ENCODE measurements at regions not wholly inside any gene's neighbourhood (a gene's known extent, or its start where the extent isn't known, plus 50 kb on each side); places are given as distances from the start of the nearest gene placed in this dataset.
A peak's percentile ranks its signal among the peaks of the same experiment; 100 is the strongest.

DNA sequence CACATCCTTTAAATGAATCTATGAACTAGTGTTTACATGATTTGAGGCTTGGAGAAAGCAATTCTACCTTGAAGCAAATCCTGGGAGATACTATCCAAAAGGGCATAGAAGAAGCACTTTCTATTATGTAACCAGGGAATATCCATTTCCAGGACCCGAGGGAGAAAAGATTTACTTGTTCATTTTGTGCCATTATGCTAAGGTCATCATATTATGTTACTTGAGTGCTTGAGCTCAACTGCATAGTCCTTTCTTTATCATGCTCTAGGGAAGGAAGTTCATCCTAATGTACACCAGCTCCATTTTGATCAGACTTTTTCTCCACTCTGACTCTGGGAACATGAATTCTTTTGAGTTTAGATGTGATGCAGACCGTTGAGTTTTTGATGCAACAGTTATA lies 188.6 kb upstream of the SNX7 start:
- ATAC-seq = no peak
- H3K9me3 ChIP-seq (ENCODE audit: low read length) = no peaks in the 10 kb centered on the region
- no peak overlapping the region for H3K9ac ChIP-seq (ENCODE audit: low read length)
- BruUV-seq (replicated peaks) = no TSS peak
- peaks cover 5% of the 10 kb centered on the region; the same call in 1 of the 2 replicates for H3K4me1 ChIP-seq (ENCODE audit: insufficient read depth, low read length)
- no peaks in the 10 kb centered on the region for H3K27me3 ChIP-seq (ENCODE audit: low read length)
- POLR2A ChIA-PET (ENCODE audit: unreplicated experiment) = no interaction called here
- H3K27ac ChIP-seq (ENCODE audit: low read length) = no peak overlapping the region
- no peaks in the 10 kb centered on the region for H4K20me1 ChIP-seq (ENCODE audit: low read length)
- no peaks in the 10 kb centered on the region for H3K36me3 ChIP-seq (ENCODE audit: low read depth, low read length)
- DNase-seq = no peak
- intact Hi-C loops (cut with micrococcal nuclease) = no loop called here
- CTCF ChIA-PET = no interaction called here
- no peak overlapping the region for H3K4me3 ChIP-seq (ENCODE audit: low read length)
- H3F3A ChIP-seq (ENCODE audit: low read length, unreplicated experiment) = no peaks in the 10 kb centered on the region
- H3K9me2 ChIP-seq (replicated peaks; ENCODE audit: low read length) = no peaks in the 10 kb centered on the region
- TF ChIP-seq, protein P1, sequence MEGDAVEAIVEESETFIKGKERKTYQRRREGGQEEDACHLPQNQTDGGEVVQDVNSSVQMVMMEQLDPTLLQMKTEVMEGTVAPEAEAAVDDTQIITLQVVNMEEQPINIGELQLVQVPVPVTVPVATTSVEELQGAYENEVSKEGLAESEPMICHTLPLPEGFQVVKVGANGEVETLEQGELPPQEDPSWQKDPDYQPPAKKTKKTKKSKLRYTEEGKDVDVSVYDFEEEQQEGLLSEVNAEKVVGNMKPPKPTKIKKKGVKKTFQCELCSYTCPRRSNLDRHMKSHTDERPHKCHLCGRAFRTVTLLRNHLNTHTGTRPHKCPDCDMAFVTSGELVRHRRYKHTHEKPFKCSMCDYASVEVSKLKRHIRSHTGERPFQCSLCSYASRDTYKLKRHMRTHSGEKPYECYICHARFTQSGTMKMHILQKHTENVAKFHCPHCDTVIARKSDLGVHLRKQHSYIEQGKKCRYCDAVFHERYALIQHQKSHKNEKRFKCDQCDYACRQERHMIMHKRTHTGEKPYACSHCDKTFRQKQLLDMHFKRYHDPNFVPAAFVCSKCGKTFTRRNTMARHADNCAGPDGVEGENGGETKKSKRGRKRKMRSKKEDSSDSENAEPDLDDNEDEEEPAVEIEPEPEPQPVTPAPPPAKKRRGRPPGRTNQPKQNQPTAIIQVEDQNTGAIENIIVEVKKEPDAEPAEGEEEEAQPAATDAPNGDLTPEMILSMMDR (conservative IDR thresholded peaks at IDR 0.05; ENCODE audit: low read depth, low read length) = no peak
- TF ChIP-seq EZH2phosphoT487 (IDR thresholded peaks at IDR 0.05; ENCODE audit: borderline replicate concordance, low read length) (no peak), EZH2 (IDR thresholded peaks at IDR 0.05; ENCODE audit: low read length, unreplicated experiment) (no peak)
- no peak overlapping the region for H2AFZ ChIP-seq (ENCODE audit: low read length)
- H3K79me2 ChIP-seq (ENCODE audit: low read length) = no peaks in the 10 kb centered on the region
- no peak overlapping the region for H3K4me2 ChIP-seq (ENCODE audit: low read length)

DNA sequence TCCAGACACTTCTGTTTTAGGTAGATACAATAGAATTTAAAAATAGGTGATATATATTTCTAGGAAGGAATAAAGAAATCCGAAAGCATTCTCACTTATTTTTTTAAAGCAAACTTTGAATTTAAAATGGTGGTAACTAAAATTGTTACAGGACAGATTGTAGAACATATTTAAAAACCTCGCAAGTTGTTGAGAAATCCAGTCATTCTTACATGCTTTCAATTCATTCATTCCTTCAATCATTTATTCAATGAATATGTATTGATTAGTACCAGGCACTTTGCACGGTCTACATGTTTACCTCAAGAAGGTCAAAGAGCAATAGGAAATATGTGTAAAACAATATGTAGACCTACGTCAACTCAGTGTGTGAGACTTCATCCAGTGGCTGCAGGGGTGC lies 189.9 kb upstream of the SNX7 start:
- Histone ChIP-seq H3K9ac (ENCODE audit: low read length) (no peak overlapping the region), H3F3A (ENCODE audit: low read length, unreplicated experiment) (no peaks in the 10 kb centered on the region), H3K9me2 (replicated peaks; ENCODE audit: low read length) (no peaks in the 10 kb centered on the region), H2AFZ (ENCODE audit: low read length) (no peak overlapping the region), H3K27ac (ENCODE audit: low read length) (no peak overlapping the region), H3K27me3 (ENCODE audit: low read length) (no peaks in the 10 kb centered on the region), H3K9me3 (ENCODE audit: low read length) (no peaks in the 10 kb centered on the region), H3K36me3 (ENCODE audit: low read depth, low read length) (no peaks in the 10 kb centered on the region), H4K20me1 (ENCODE audit: low read length) (no peaks in the 10 kb centered on the region), H3K79me2 (ENCODE audit: low read length) (no peaks in the 10 kb centered on the region), H3K4me2 (ENCODE audit: low read length) (no peak overlapping the region), H3K4me3 (ENCODE audit: low read length) (no peak overlapping the region), H3K4me1 (ENCODE audit: insufficient read depth, low read length) (peaks cover 16% of the 10 kb centered on the region)
- ChIA-PET POLR2A (ENCODE audit: unreplicated experiment) (no interaction called here), CTCF (no interaction called here)
- ATAC-seq = no peak
- TF ChIP-seq, protein P1 (conservative IDR thresholded peaks at IDR 0.05; ENCODE audit: low read depth, low read length) = no peak
- no TSS peak for BruUV-seq (replicated peaks)
- intact Hi-C loops (cut with micrococcal nuclease) = no loop called here
- no peak for DNase-seq

DNA sequence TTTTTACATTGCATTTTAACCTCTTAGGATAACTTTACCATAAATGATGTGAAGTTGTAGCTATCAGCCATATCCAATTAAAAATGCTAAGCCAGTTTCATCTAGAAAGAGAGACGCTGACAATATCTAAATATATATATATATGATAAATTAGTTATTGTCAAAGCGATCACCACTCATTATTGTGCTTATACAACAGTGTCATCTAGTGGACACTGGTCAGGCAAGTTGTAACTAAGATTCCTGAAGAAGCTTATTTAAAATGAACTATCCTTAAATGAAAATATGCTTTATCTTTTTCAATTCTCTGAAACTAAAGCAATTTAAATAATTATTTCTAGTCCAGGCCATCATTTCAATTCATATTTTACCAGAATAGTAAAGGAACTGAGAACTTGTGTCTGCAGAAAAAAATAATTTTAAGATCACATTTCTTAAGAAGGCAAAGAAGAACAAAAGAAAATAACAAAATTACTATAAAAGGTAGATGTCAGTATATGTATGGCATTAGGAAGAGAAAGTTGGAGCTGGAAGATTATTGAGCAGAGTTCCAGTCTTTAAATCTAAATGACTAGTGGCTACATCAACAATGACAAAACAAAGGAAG lies 193.3 kb upstream of the SNX7 start:
- Histone ChIP-seq H4K20me1 (ENCODE audit: low read length) (no peaks in the 10 kb centered on the region), H2AFZ (ENCODE audit: low read length) (peak overlapping the region; percentile 64; the same call in 1 of the 2 replicates), H3K9me3 (ENCODE audit: low read length) (no peaks in the 10 kb centered on the region), H3K4me2 (ENCODE audit: low read length) (peak overlapping the region; percentile 23; the same call in 1 of the 2 replicates), H3K79me2 (ENCODE audit: low read length) (no peaks in the 10 kb centered on the region), H3K36me3 (ENCODE audit: low read depth, low read length) (no peaks in the 10 kb centered on the region), H3K9me2 (replicated peaks; ENCODE audit: low read length) (no peaks in the 10 kb centered on the region), H3K27ac (ENCODE audit: low read length) (peak overlapping the region; percentile 7; the same call in 1 of the 2 replicates), H3K4me1 (ENCODE audit: insufficient read depth, low read length) (peaks cover 16% of the 10 kb centered on the region), H3K4me3 (ENCODE audit: low read length) (no peak overlapping the region), H3F3A (ENCODE audit: low read length, unreplicated experiment) (no peaks in the 10 kb centered on the region), H3K9ac (ENCODE audit: low read length) (peak overlapping the region; percentile 35), H3K27me3 (ENCODE audit: low read length) (no peaks in the 10 kb centered on the region)
- DNase-seq (peak; percentile 89), ATAC-seq (peak; percentile 81)
- POLR2A ChIA-PET (ENCODE audit: unreplicated experiment) = interaction anchor here (0.5 to 0.6 kb wide), 3 partner anchors 92 to 916 kb away, joined by 3 to 4 read pairs (median 3); no protein-coding TSS in a partner anchor
- CTCF ChIA-PET = interaction anchor here (0.6 to 1.2 kb wide), 4 partner anchors 137 to 420 kb away, joined by 3 to 6 read pairs (median 4); no protein-coding TSS in a partner anchor
- TF ChIP-seq EZH2 (IDR thresholded peaks at IDR 0.05; ENCODE audit: low read length, unreplicated experiment) (no peak), EZH2phosphoT487 (IDR thresholded peaks at IDR 0.05; ENCODE audit: borderline replicate concordance, low read length) (no peak)
- TF ChIP-seq, protein P1 (conservative IDR thresholded peaks at IDR 0.05; ENCODE audit: low read depth, low read length) = peak; percentile 75
- intact Hi-C loops (cut with micrococcal nuclease) = loop anchor here (1.0 to 10.0 kb wide), 9 partner anchors 137 to 1221 kb away; no protein-coding TSS in a partner anchor
- no TSS peak for BruUV-seq (replicated peaks)
